ENCODE measurements at regions not wholly inside any gene's neighbourhood (a gene's known extent, or its start where the extent isn't known, plus 50 kb on each side); places are given as distances from the start of the nearest gene placed in this dataset.

GRCh38 chr20:4533368-4534133 lies 152.7 kb upstream of the PRNP start:
- FAIRE-seq (no peak), DNase-seq (ENCODE audit: insufficient read length, low spot score) (no peak)
- no peak for TF ChIP-seq POLR2A (IDR thresholded peaks at IDR 0.05; ENCODE audit: low read depth, low read length)

DNA sequence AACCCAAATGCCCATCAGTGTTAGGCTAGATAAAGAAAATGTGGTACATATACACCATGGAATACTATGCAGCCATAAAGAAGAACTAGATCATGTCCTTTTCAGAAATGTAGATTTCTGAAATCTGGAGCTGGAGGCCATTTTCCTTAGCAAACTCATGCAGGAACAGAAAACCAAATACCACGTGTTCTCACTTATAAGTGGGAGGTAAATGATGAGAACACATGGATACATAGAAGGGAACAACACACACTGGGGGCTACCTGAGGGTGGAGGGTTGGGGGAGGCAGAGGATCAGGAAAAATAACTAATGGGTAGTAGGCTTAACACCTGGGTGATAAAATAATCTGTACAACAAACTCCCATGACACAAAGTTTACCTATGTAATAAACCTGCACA lies 153.5 kb upstream of the PRNP start:
- no peak for DNase-seq (ENCODE audit: insufficient read length, low spot score)
- TF ChIP-seq POLR2A (IDR thresholded peaks at IDR 0.05; ENCODE audit: low read depth, low read length) = no peak
- no peak for FAIRE-seq

DNA sequence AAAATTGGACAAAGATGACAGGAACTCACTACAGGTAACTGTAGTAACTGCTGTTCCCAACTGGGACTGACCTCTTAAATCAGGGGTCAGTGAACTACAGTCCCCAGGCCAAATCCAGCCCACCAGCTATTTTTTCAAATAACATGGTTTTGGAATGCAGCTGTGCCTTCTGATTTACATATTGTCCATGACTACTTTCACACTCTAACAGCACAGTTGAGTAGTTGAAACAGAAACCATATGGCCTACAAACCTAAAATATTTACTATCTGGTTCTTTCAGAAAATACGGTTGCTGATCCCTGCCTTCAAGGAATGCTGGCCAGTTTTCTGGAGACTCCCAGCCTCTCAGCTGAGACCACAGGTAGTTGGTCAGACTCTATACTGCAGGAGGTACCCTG lies 161.5 kb upstream of the PRNP start:
- TF ChIP-seq POLR2A (IDR thresholded peaks at IDR 0.05; ENCODE audit: low read depth, low read length) = no peak
- FAIRE-seq (no peak), DNase-seq (ENCODE audit: insufficient read length, low spot score) (no peak)

DNA sequence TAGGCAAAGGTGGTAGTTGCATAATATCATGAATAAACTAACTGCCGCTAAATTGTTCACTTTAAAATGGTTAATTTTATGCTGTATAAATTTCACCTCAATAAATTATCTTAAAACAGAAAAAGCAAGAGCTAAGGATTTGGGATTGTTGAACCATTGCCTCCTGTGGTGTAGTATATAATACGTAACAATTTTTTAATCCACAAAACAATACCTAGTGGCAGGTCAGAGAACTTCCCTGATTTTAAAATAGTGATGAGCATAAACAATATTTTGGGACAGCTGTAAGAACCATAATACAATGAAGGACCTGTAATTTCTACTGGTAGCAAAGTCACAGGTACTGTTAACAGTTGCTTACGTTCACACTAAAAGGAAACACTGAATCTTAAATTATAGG lies 161.9 kb upstream of the PRNP start:
- FAIRE-seq (no peak), DNase-seq (ENCODE audit: insufficient read length, low spot score) (no peak)
- no peak for TF ChIP-seq POLR2A (IDR thresholded peaks at IDR 0.05; ENCODE audit: low read depth, low read length)

- FAIRE-seq (no peak), DNase-seq (ENCODE audit: insufficient read length, low spot score) (no peak)
- TF ChIP-seq POLR2A (IDR thresholded peaks at IDR 0.05; ENCODE audit: low read depth, low read length) = no peak
These were observed 163.9 kb upstream of the PRNP start for GRCh38 chr20:4522310-4522709.

GRCh38 chr20:4521170-4521968 lies 164.9 kb upstream of the PRNP start:
- no peak for TF ChIP-seq POLR2A (IDR thresholded peaks at IDR 0.05; ENCODE audit: low read depth, low read length)
- DNase-seq (ENCODE audit: insufficient read length, low spot score) (no peak), FAIRE-seq (no peak)

- no peak for DNase-seq (ENCODE audit: insufficient read length, low spot score)
- TF ChIP-seq POLR2A (IDR thresholded peaks at IDR 0.05; ENCODE audit: low read depth, low read length) = no peak
- no peak for FAIRE-seq
These were observed 166.7 kb upstream of the PRNP start for GRCh38 chr20:4519534-4519933.

DNA sequence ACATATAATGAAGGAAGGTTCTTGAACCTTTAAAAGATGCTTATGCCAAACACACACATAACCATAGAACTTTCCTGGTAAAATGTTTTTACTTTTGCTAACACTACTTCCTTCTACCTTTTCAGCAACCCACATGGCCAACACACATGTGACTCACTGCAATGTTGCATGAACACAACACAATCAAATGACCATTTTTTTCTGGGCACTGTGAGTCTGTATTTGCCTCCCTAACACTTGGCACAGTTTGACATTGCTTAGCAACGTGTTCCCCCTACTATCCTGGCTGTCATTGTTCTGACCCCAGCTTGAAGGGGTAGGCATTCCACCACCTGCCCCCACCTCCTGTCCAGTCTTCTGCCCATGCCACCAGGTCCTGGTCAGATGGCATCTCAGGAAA lies 169.4 kb upstream of the PRNP start:
- TF ChIP-seq POLR2A (IDR thresholded peaks at IDR 0.05; ENCODE audit: low read depth, low read length) = no peak
- DNase-seq (ENCODE audit: insufficient read length, low spot score) (no peak), FAIRE-seq (no peak)

DNA sequence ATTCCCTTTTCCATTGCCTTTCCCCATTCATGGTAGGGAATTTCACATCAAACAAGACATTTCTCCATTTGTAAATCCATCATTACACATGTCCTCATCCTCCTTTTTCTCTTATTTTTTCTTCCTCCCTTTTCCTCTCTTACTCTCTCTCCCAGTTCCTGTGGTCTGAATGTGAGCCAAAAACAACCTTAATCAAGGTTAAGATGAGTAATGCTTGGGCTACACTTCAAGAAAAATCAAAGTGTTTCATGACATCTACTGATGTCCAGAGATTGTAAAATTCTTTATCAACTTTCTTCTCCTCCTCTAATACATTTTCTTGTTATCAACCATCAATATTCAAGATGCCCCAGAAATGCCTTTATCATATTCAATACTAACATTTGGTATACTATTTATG lies 172.5 kb upstream of the PRNP start:
- TF ChIP-seq POLR2A (IDR thresholded peaks at IDR 0.05; ENCODE audit: low read depth, low read length) = no peak
- no peak for FAIRE-seq

GRCh38 chr20:4512891-4513550 lies 173.2 kb upstream of the PRNP start:
- DNase-seq (ENCODE audit: insufficient read length, low spot score) = peak; percentile 38
- no peak for TF ChIP-seq POLR2A (IDR thresholded peaks at IDR 0.05; ENCODE audit: low read depth, low read length)

More for the DNA sequence above, 172.5 kb upstream of the PRNP start:
- DNase-seq (ENCODE audit: insufficient read length, low spot score) = no peak

GRCh38 chr20:4511776-4512175 lies 174.5 kb upstream of the PRNP start:
- TF ChIP-seq POLR2A (IDR thresholded peaks at IDR 0.05; ENCODE audit: low read depth, low read length) = no peak
- DNase-seq (ENCODE audit: insufficient read length, low spot score) (no peak), FAIRE-seq (no peak)

More at GRCh38 chr20:4512891-4513550, 173.2 kb upstream of the PRNP start:
- FAIRE-seq = no peak

- TF ChIP-seq POLR2A (IDR thresholded peaks at IDR 0.05; ENCODE audit: low read depth, low read length) = no peak
- FAIRE-seq (no peak), DNase-seq (ENCODE audit: insufficient read length, low spot score) (no peak)
These were observed 176.3 kb upstream of the PRNP start for GRCh38 chr20:4509825-4510522.

GRCh38 chr20:4508773-4509172 lies 177.5 kb upstream of the PRNP start:
- no peak for FAIRE-seq
- no peak for TF ChIP-seq POLR2A (IDR thresholded peaks at IDR 0.05; ENCODE audit: low read depth, low read length)

DNA sequence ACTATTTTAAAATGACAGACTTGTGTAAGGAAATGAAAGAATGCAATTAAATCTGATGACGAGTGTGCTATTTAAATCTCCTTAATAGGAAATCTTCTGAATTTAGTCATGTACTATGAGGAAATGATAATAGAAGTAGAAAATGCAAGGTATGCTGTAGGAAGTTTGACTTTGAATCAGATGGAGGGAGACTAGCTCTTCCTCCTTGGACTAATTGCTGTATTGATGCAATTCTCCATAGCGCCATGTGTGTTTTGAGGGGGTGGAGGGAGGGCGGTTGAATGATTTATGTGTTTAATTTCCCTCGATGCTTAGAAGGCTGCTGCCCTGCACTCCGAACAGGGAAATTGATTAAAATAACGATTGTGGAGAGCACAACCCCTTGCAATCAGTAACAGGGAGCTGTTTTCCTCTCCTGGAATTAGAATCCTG lies 179.0 kb upstream of the PRNP start:
- no peak for TF ChIP-seq POLR2A (IDR thresholded peaks at IDR 0.05; ENCODE audit: low read depth, low read length)
- FAIRE-seq (no peak), DNase-seq (ENCODE audit: insufficient read length, low spot score) (no peak)

More at GRCh38 chr20:4508773-4509172, 177.5 kb upstream of the PRNP start:
- DNase-seq (ENCODE audit: insufficient read length, low spot score) = no peak
